Germinal center (tissue), 1 donor: ENCODE measurements at regions not wholly inside any gene's neighbourhood (a gene's known extent, or its start where the extent isn't known, plus 50 kb on each side); places are given as distances from the start of the nearest gene placed in this dataset.
"Not testable (repeated sequence)": the region's sequence is repeated elsewhere in the genome, so short reads cannot be mapped to it uniquely, and the experiment has no call there.

Experiments used
- DNase-seq: peaks from one replicate; pipeline ENCODE4 v3.0.0; 2012; ENCODE audit warnings: mixed read lengths, low spot score

- DNase-seq = no peak
These were observed 317.0 kb downstream of the ZIC3 start for GRCh38 chrX:137882960-137883359.

- not testable (repeated sequence) for DNase-seq
These were observed 318.9 kb downstream of the ZIC3 start for GRCh38 chrX:137884813-137885212.

- DNase-seq = no peak
These were observed 325.5 kb downstream of the ZIC3 start for GRCh38 chrX:137891431-137891830.

- no peak for DNase-seq
These were observed 330.2 kb downstream of the ZIC3 start for GRCh38 chrX:137896123-137896522.

GRCh38 chrX:137915466-137915865 is 349.5 kb downstream of the ZIC3 start:
- DNase-seq = no peak

GRCh38 chrX:137916090-137916746 is 350.3 kb downstream of the ZIC3 start:
- no peak for DNase-seq

GRCh38 chrX:137926090-137926489 is 360.2 kb downstream of the ZIC3 start:
- DNase-seq = no peak

- DNase-seq = no peak
These were observed 364.0 kb downstream of the ZIC3 start for GRCh38 chrX:137929951-137930350.

GRCh38 chrX:137930533-137930932 is 364.6 kb downstream of the ZIC3 start:
- no peak for DNase-seq

- DNase-seq = not testable (repeated sequence)
These were observed 368.3 kb downstream of the ZIC3 start for GRCh38 chrX:137934214-137934613.

- not testable (repeated sequence) for DNase-seq
These were observed 369.0 kb downstream of the ZIC3 start for GRCh38 chrX:137934887-137935286.

- no peak for DNase-seq
These were observed 379.5 kb downstream of the ZIC3 start for GRCh38 chrX:137945470-137945869.

GRCh38 chrX:137969191-137969590 is 403.3 kb downstream of the ZIC3 start:
- no peak for DNase-seq

- DNase-seq = no peak
These were observed 416.7 kb downstream of the ZIC3 start for GRCh38 chrX:137982472-137983172.

GRCh38 chrX:137988470-137988869 is 422.5 kb downstream of the ZIC3 start:
- DNase-seq = no peak

- DNase-seq = no peak
These were observed 432.7 kb downstream of the ZIC3 start for GRCh38 chrX:137998619-137999018.

GRCh38 chrX:137999071-137999470 is 433.1 kb downstream of the ZIC3 start:
- DNase-seq = no peak

- no peak for DNase-seq
These were observed 433.6 kb downstream of the ZIC3 start for GRCh38 chrX:137999552-137999951.

GRCh38 chrX:138001226-138001625 is 435.3 kb downstream of the ZIC3 start:
- DNase-seq = no peak

- DNase-seq = no peak
These were observed 440.3 kb downstream of the ZIC3 start for GRCh38 chrX:138006180-138006579.

GRCh38 chrX:138008281-138008680 is 442.4 kb downstream of the ZIC3 start:
- no peak for DNase-seq

- no peak for DNase-seq
These were observed 445.5 kb downstream of the ZIC3 start for GRCh38 chrX:138011468-138011867.

GRCh38 chrX:138014577-138014976 is 448.6 kb downstream of the ZIC3 start:
- DNase-seq = no peak
